IMR-90 (cell line): ENCODE measurements at regions not wholly inside any gene's neighbourhood (a gene's known extent, or its start where the extent isn't known, plus 50 kb on each side); places are given as distances from the start of the nearest gene placed in this dataset.

Experiments used
- ATAC-seq: fragments of 200-7000 bp; cut with Tn5 transposase; 2 replicates; pipeline ENCODE4 v1.9.1; 2020; ENCODE audit warnings: low read depth, mild to moderate bottlenecking, moderate library complexity
- BruUV-seq: library from RNA; stranded (reverse); fragments of 400-500 nt; replicated peaks from 2 replicates; lab custom pipeline; 2021; lab: Mats Ljungman, UMichigan
- CTCF ChIA-PET: fragments of 300-600 bp; formaldehyde crosslinking; extraction: SDS; loops from one replicate; lab custom pipeline; 2021; ENCODE audit warnings: antibody characterized with exemption; lab: Yijun Ruan, JAX
- POLR2A ChIA-PET: fragments of 300-600 bp; sonication (Branson Sonifier 250); formaldehyde crosslinking; loops from one replicate; lab custom pipeline; 2022; ENCODE audit warnings: antibody characterized with exemption; ENCODE audit not compliant: unreplicated experiment; lab: Charles Lee
- DNase-seq: peaks from one replicate; pipeline ENCODE4 v3.0.0; 2013
- H2AFZ ChIP-seq: replicated peaks from 2 replicates; pipeline ENCODE3; 2013; ENCODE audit warnings: low read length, mild to moderate bottlenecking; ENCODE audit not compliant: poor library complexity
- H2AK5ac ChIP-seq: 2 replicates; pipeline ENCODE4 v1.6.1; 2013; ENCODE audit warnings: low read depth, low read length, inconsistent platforms
- H2AK9ac ChIP-seq: replicated peaks from 2 replicates; pipeline ENCODE3; 2013; ENCODE audit warnings: mild to moderate bottlenecking, low read depth, low read length, moderate library complexity; ENCODE audit not compliant: poor library complexity
- H2BK120ac ChIP-seq: 2 replicates; pipeline ENCODE4 v1.6.1; 2013; ENCODE audit warnings: low read depth, low read length, inconsistent platforms
- H2BK15ac ChIP-seq: 3 replicates; pipeline ENCODE4 v1.6.1; 2013; ENCODE audit warnings: low read depth, low read length, inconsistent platforms
- H2BK20ac ChIP-seq: 2 replicates; pipeline ENCODE4 v1.6.1; 2013; ENCODE audit warnings: low read depth, mild to moderate bottlenecking, inconsistent platforms, low read length, moderate library complexity
- H2BK5ac ChIP-seq: 2 replicates; pipeline ENCODE4 v1.6.1; 2013; ENCODE audit warnings: mild to moderate bottlenecking, low read depth, low read length, inconsistent platforms; ENCODE audit not compliant: poor library complexity, severe bottlenecking
- H3K14ac ChIP-seq: replicated peaks from 2 replicates; pipeline ENCODE4 v1.6.1; 2013; ENCODE audit warnings: low read depth, low read length, inconsistent platforms
- H3K18ac ChIP-seq: 2 replicates; pipeline ENCODE4 v1.6.1; 2013; ENCODE audit warnings: low read depth, low read length, control low read depth
- H3K23ac ChIP-seq: 2 replicates; pipeline ENCODE4 v1.6.1; 2013; ENCODE audit warnings: low read depth, low read length, inconsistent platforms
- H3K27ac ChIP-seq: 2 replicates; pipeline ENCODE4 v1.5.1; 2013; ENCODE audit warnings: mild to moderate bottlenecking, control low read depth, low read length; ENCODE audit not compliant: insufficient read depth
- H3K27me3 ChIP-seq: 2 replicates; pipeline ENCODE4 v1.6.1; 2013; ENCODE audit warnings: low read length; ENCODE audit not compliant: control insufficient read depth, insufficient read depth
- H3K36me3 ChIP-seq: 2 replicates; pipeline ENCODE4 v1.6.1; 2013; ENCODE audit warnings: low read length, mixed read lengths; ENCODE audit not compliant: control insufficient read depth, insufficient read depth
- H3K4ac ChIP-seq: 2 replicates; pipeline ENCODE4 v1.6.1; 2013; ENCODE audit warnings: low read depth, low read length, inconsistent platforms
- H3K4me1 ChIP-seq: 2 replicates; pipeline ENCODE4 v1.6.1; 2013; ENCODE audit warnings: low read length, mixed read lengths; ENCODE audit not compliant: control insufficient read depth, insufficient read depth
- H3K4me2 ChIP-seq: 2 replicates; pipeline ENCODE4 v1.6.1; 2013; ENCODE audit warnings: low read depth, mild to moderate bottlenecking, control low read depth, low read length, moderate library complexity
- H3K4me3 ChIP-seq: 2 replicates; pipeline ENCODE4 v1.5.1; 2013; ENCODE audit warnings: low read depth, mild to moderate bottlenecking, control low read depth, low read length, moderate library complexity; ENCODE audit not compliant: insufficient read depth
- H3K56ac ChIP-seq: 2 replicates; pipeline ENCODE4 v1.6.1; 2013; ENCODE audit warnings: low read length, inconsistent platforms; ENCODE audit not compliant: insufficient read depth; ENCODE audit errors: extremely low read depth
- H3K79me1 ChIP-seq, 2 experiments: 2 replicates each; pipeline ENCODE4 v1.6.1; 2013; ENCODE audit warnings: low read length in 2 of 2, inconsistent platforms in 1 of 2, low read depth in 1 of 2
- H3K9ac ChIP-seq: 2 replicates; pipeline ENCODE4 v1.6.1; 2013; ENCODE audit warnings: low read depth, low read length, control low read depth
- H3K9me1 ChIP-seq: 2 replicates; pipeline ENCODE4 v1.6.1; 2013; ENCODE audit warnings: low read length, inconsistent platforms; ENCODE audit not compliant: insufficient read depth
- H3K9me3 ChIP-seq: 2 replicates; pipeline ENCODE4 v1.6.1; 2013; ENCODE audit warnings: low read length; ENCODE audit not compliant: control insufficient read depth, insufficient read depth
- H4K20me1 ChIP-seq: 2 replicates; pipeline ENCODE4 v1.6.1; 2013; ENCODE audit warnings: low read length, inconsistent platforms; ENCODE audit not compliant: insufficient read depth
- H4K5ac ChIP-seq: 2 replicates; pipeline ENCODE4 v1.6.1; 2013; ENCODE audit warnings: mild to moderate bottlenecking, low read depth, low read length, control low read depth
- H4K8ac ChIP-seq, 2 experiments: 2 replicates each; pipeline ENCODE4 v1.6.1; 2013; ENCODE audit warnings: low read depth in 2 of 2, low read length in 2 of 2, control low read depth in 1 of 2, inconsistent platforms in 1 of 2
- H4K91ac ChIP-seq: 2 replicates; pipeline ENCODE4 v1.6.1; 2013; ENCODE audit warnings: low read depth, low read length, inconsistent platforms; ENCODE audit not compliant: insufficient read depth
- CHD1 ChIP-seq: IDR thresholded peaks from 2 replicates; pipeline ENCODE4 v1.6.1; 2012; ENCODE audit warnings: low read depth, low read length, improper control_type of control experiment
- ELK1 ChIP-seq: fragments of 150-350 bp; IDR thresholded peaks from 2 replicates; pipeline ENCODE4 v1.6.1; 2016; ENCODE audit warnings: low read depth, mild to moderate bottlenecking, low read length, moderate library complexity, borderline replicate concordance
- FOS ChIP-seq: fragments of 150-350 bp; IDR thresholded peaks from 2 replicates; pipeline ENCODE4 v1.6.1; 2016; ENCODE audit warnings: low read depth, low read length
- MAZ ChIP-seq: IDR thresholded peaks from 2 replicates; pipeline ENCODE4 v1.6.1; 2012; ENCODE audit warnings: low read depth, mild to moderate bottlenecking, low read length, improper control_type of control experiment, moderate library complexity, borderline replicate concordance
- MXI1 ChIP-seq: IDR thresholded peaks from 2 replicates; pipeline ENCODE4 v1.6.1; 2012; ENCODE audit warnings: low read depth, mild to moderate bottlenecking, low read length, moderate library complexity, borderline replicate concordance
- RAD21 ChIP-seq: IDR thresholded peaks from 2 replicates; pipeline ENCODE4 v1.6.1; 2012; ENCODE audit warnings: low read length, improper control_type of control experiment
- RCOR1 ChIP-seq: IDR thresholded peaks from 2 replicates; pipeline ENCODE4 v1.6.1; 2012; ENCODE audit warnings: mild to moderate bottlenecking, low read length, improper control_type of control experiment; ENCODE audit not compliant: insufficient replicate concordance
- WGBS, 2 experiments: methylation state at CpG; one replicate each; pipeline versions ENCODE4 v1.1.5 to v1.1.7; 2013; ENCODE audit warnings: missing lambda C conversion rate in 2 of 2; ENCODE audit not compliant: insufficient read length in 1 of 2; ENCODE audit errors: extremely low coverage in 2 of 2; 5-methylcytosine and 5-hydroxymethylcytosine counted together
- dilution Hi-C: fragments of 300-500 bp; cut with HindIII; formaldehyde crosslinking; loops from one replicate; pipeline ENCODE4 v1.14.3; 2018; ENCODE audit warnings: low sequenced_read_pairs; ENCODE audit not compliant: unreplicated experiment
- in situ Hi-C: fragments of 300-500 bp; cut with MboI; formaldehyde crosslinking; loops from 3 replicates; pipeline ENCODE4 v1.14.3; 2019; ENCODE audit warnings: low sequenced_read_pairs, inconsistent platforms, mixed read lengths
- intact Hi-C: fragments of 100-400 bp; cut with micrococcal nuclease; formaldehyde crosslinking; loops from 2 replicates; pipeline ENCODE4 v1.10.0; 2022
- TF ChIP-seq, protein P1 (sequence below): conservative IDR thresholded peaks from 2 replicates; pipeline ENCODE4 v1.5.1; 2012; ENCODE audit warnings: mild to moderate bottlenecking, low read depth, low read length, improper control_type of control experiment

GRCh38 chr9:24459953-24460352 is 85.7 kb downstream of the IZUMO3 start:
- Histone ChIP-seq H3K23ac (no peak overlapping the region), H3K9me1 (no peaks in the 10 kb centered on the region), H3K14ac (no peak overlapping the region), H2AK9ac (no peak overlapping the region), H3K4me1 (no peaks in the 10 kb centered on the region), H3K18ac (no peak overlapping the region), H2BK15ac (no peak overlapping the region), H3K4me2 (no peak overlapping the region), H2BK120ac (no peak overlapping the region), H3K27me3 (no peaks in the 10 kb centered on the region), H4K20me1 (no peaks in the 10 kb centered on the region), H3K56ac (no peak overlapping the region), H3K9me3 (peaks cover 2% of the 10 kb centered on the region; the same call in 1 of the 2 replicates), H2BK20ac (no peak overlapping the region), H4K5ac (no peak overlapping the region), H3K4me3 (no peak overlapping the region), H3K27ac (no peak overlapping the region), H2BK5ac (no peak overlapping the region), H2AK5ac (no peak overlapping the region), H2AFZ (no peak overlapping the region), H3K4ac (no peak overlapping the region), H3K9ac (no peak overlapping the region), H4K8ac (no peak overlapping the region), H3K79me1 (no peaks in the 10 kb centered on the region), H4K91ac (no peak overlapping the region), H3K36me3 (no peaks in the 10 kb centered on the region)
- intact Hi-C loops = no loop called here
- CTCF ChIA-PET = no interaction called here
- no CpG with 5 or more reads among the region's 1 CpG for WGBS, 2 experiments
- in situ Hi-C loops = no loop called here
- TF ChIP-seq, protein P1, sequence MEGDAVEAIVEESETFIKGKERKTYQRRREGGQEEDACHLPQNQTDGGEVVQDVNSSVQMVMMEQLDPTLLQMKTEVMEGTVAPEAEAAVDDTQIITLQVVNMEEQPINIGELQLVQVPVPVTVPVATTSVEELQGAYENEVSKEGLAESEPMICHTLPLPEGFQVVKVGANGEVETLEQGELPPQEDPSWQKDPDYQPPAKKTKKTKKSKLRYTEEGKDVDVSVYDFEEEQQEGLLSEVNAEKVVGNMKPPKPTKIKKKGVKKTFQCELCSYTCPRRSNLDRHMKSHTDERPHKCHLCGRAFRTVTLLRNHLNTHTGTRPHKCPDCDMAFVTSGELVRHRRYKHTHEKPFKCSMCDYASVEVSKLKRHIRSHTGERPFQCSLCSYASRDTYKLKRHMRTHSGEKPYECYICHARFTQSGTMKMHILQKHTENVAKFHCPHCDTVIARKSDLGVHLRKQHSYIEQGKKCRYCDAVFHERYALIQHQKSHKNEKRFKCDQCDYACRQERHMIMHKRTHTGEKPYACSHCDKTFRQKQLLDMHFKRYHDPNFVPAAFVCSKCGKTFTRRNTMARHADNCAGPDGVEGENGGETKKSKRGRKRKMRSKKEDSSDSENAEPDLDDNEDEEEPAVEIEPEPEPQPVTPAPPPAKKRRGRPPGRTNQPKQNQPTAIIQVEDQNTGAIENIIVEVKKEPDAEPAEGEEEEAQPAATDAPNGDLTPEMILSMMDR = no peak
- no peak for TF ChIP-seq RAD21
- no peak for TF ChIP-seq MAZ
- TF ChIP-seq MXI1 = no peak
- no peak for TF ChIP-seq CHD1
- TF ChIP-seq ELK1 = no peak
- no peak for TF ChIP-seq RCOR1
- no peak for TF ChIP-seq FOS
- no TSS peak for BruUV-seq
- DNase-seq (no peak), ATAC-seq (no peak)
- dilution Hi-C loops = no loop called here
- POLR2A ChIA-PET = no interaction called here
